Uterus (tissue), 3 donors: ENCODE measurements at regions not wholly inside any gene's neighbourhood (a gene's known extent, or its start where the extent isn't known, plus 50 kb on each side); places are given as distances from the start of the nearest gene placed in this dataset.

Source experiments
- DNase-seq, 2 donors: peaks; one replicate each; pipeline ENCODE4 v3.0.0-alpha.2; 2019 to 2020
- H3K27ac ChIP-seq, 2 donors: fragments of 200-600 bp; sonication (generic); 1 replicate in 1 of 2; 2 replicates in 1 of 2; pipeline ENCODE4 v1.5.1; 2016 to 2018
- H3K27me3 ChIP-seq, 2 donors: fragments of 200-600 bp; sonication (generic); one replicate each; pipeline ENCODE4 v1.5.1; 2018 to 2019; ENCODE audit warnings: control low read depth in 1 of 2
- H3K36me3 ChIP-seq, 2 donors: fragments of 200-600 bp; sonication (generic); one replicate each; pipeline ENCODE4 v1.5.1; 2019; ENCODE audit warnings: control low read depth in 1 of 2
- H3K4me1 ChIP-seq, 2 donors: fragments of 200-600 bp; sonication (generic); one replicate each; pipeline ENCODE4 v1.5.1; 2018 to 2019; ENCODE audit warnings: control low read depth in 1 of 2
- H3K4me3 ChIP-seq, 2 donors: fragments of 200-600 bp; sonication (generic); 1 replicate in 1 of 2; 2 replicates in 1 of 2; pipeline ENCODE4 v1.5.1; 2018 to 2019; ENCODE audit warnings: mild to moderate bottlenecking in 1 of 2
- H3K9me3 ChIP-seq, 2 donors: fragments of 200-600 bp; sonication (generic); one replicate each; pipeline ENCODE4 v1.5.1; 2019; ENCODE audit warnings: control low read depth in 1 of 2
- CTCF ChIP-seq, 4 experiments: fragments of 200-600 bp in 2 of 4; fragments of 450-650 bp in 2 of 4; sonication (generic) in 2 of 4; IDR thresholded peaks; one replicate each; pipeline ENCODE4 v1.5.1; 2016 to 2019; ENCODE audit warnings: antibody characterized with exemption in 4 of 4, mild to moderate bottlenecking in 2 of 4, moderate library complexity in 1 of 4
- POLR2A ChIP-seq, 2 donors: fragments of 450-650 bp; IDR thresholded peaks; one replicate each; pipeline ENCODE4 v1.6.1; 2016; ENCODE audit warnings: antibody characterized with exemption in 2 of 2, mild to moderate bottlenecking in 1 of 2, moderate library complexity in 1 of 2
- intact Hi-C: fragments of 100-400 bp; cut with DNase I; formaldehyde crosslinking; loops from one replicate; pipeline ENCODE4 v1.15.1; 2023; ENCODE audit warnings: low total_unique reads
- donor health status: DM: yes; HTN: yes; CAD: no.

GRCh38 chr2:12045864-12046291 lies 299.4 kb downstream of the LPIN1 start:
- H3K27ac ChIP-seq, result no peak overlapping the region
- H3K9me3 ChIP-seq, result no peaks in the 10 kb centered on the region
- no peak for DNase-seq
- no peaks in the 10 kb centered on the region for H3K27me3 ChIP-seq
- no peak overlapping the region for H3K4me3 ChIP-seq
- H3K36me3 ChIP-seq, result no peaks in the 10 kb centered on the region
- intact Hi-C loops, result no loop called here
- no peak for TF ChIP-seq CTCF (IDR thresholded peaks at IDR 0.05)
- no peak for TF ChIP-seq POLR2A (IDR thresholded peaks at IDR 0.05)
- H3K4me1 ChIP-seq, result no peaks in the 10 kb centered on the region

GRCh38 chr2:12046641-12047040 lies 300.2 kb downstream of the LPIN1 start:
- H3K36me3 ChIP-seq, result no peaks in the 10 kb centered on the region
- H3K27ac ChIP-seq, result no peak overlapping the region
- TF ChIP-seq CTCF (IDR thresholded peaks at IDR 0.05) (no peak), POLR2A (IDR thresholded peaks at IDR 0.05) (no peak)
- H3K4me1 ChIP-seq, result no peaks in the 10 kb centered on the region
- no peaks in the 10 kb centered on the region for H3K27me3 ChIP-seq
- no peak for DNase-seq
- no peaks in the 10 kb centered on the region for H3K9me3 ChIP-seq
- intact Hi-C loops, result no loop called here
- no peak overlapping the region for H3K4me3 ChIP-seq

- H3K9me3 ChIP-seq, result no peaks in the 10 kb centered on the region
- no peaks in the 10 kb centered on the region for H3K36me3 ChIP-seq
- no peak for DNase-seq
- TF ChIP-seq CTCF (IDR thresholded peaks at IDR 0.05), result no peak
- no peak for TF ChIP-seq POLR2A (IDR thresholded peaks at IDR 0.05)
- H3K4me1 ChIP-seq, result no peaks in the 10 kb centered on the region
- intact Hi-C loops, result no loop called here
- no peak overlapping the region for H3K4me3 ChIP-seq
- no peak overlapping the region for H3K27ac ChIP-seq
- H3K27me3 ChIP-seq, result no peaks in the 10 kb centered on the region
Measured at GRCh38 chr2:12047761-12048160, 301.3 kb downstream of the LPIN1 start.

GRCh38 chr2:12048550-12048949 lies 302.1 kb downstream of the LPIN1 start:
- Histone ChIP-seq H3K27ac (no peak overlapping the region), H3K4me3 (no peak overlapping the region), H3K9me3 (no peaks in the 10 kb centered on the region), H3K4me1 (no peaks in the 10 kb centered on the region), H3K27me3 (no peaks in the 10 kb centered on the region), H3K36me3 (no peaks in the 10 kb centered on the region)
- intact Hi-C loops, result no loop called here
- TF ChIP-seq CTCF (IDR thresholded peaks at IDR 0.05) (no peak), POLR2A (IDR thresholded peaks at IDR 0.05) (no peak)
- DNase-seq, result no peak

GRCh38 chr2:12050396-12050795 lies 304.0 kb downstream of the LPIN1 start:
- DNase-seq, result no peak
- H3K27ac ChIP-seq, result no peak overlapping the region
- no peaks in the 10 kb centered on the region for H3K9me3 ChIP-seq
- no peaks in the 10 kb centered on the region for H3K27me3 ChIP-seq
- H3K36me3 ChIP-seq, result no peaks in the 10 kb centered on the region
- H3K4me1 ChIP-seq, result no peaks in the 10 kb centered on the region
- TF ChIP-seq POLR2A (IDR thresholded peaks at IDR 0.05), result no peak
- TF ChIP-seq CTCF (IDR thresholded peaks at IDR 0.05), result no peak
- H3K4me3 ChIP-seq, result no peak overlapping the region
- intact Hi-C loops, result no loop called here
